ENCODE measurements at regions not wholly inside any gene's neighbourhood (a gene's known extent, or its start where the extent isn't known, plus 50 kb on each side); places are given as distances from the start of the nearest gene placed in this dataset.

- TF ChIP-seq ZNF274 (IDR thresholded peaks at IDR 0.05; ENCODE audit: low read depth, low read length) (no peak), SUZ12 (IDR thresholded peaks at IDR 0.05; ENCODE audit: extremely low read depth, insufficient read depth, insufficient read length) (no peak)
Observed at GRCh38 chr3:174533286-174533685, 325.8 kb upstream of the NAALADL2 start.

All from NT2/D1 (cell line).